ENCODE measurements at regions not wholly inside any gene's neighbourhood (a gene's known extent, or its start where the extent isn't known, plus 50 kb on each side); places are given as distances from the start of the nearest gene placed in this dataset.

DNA sequence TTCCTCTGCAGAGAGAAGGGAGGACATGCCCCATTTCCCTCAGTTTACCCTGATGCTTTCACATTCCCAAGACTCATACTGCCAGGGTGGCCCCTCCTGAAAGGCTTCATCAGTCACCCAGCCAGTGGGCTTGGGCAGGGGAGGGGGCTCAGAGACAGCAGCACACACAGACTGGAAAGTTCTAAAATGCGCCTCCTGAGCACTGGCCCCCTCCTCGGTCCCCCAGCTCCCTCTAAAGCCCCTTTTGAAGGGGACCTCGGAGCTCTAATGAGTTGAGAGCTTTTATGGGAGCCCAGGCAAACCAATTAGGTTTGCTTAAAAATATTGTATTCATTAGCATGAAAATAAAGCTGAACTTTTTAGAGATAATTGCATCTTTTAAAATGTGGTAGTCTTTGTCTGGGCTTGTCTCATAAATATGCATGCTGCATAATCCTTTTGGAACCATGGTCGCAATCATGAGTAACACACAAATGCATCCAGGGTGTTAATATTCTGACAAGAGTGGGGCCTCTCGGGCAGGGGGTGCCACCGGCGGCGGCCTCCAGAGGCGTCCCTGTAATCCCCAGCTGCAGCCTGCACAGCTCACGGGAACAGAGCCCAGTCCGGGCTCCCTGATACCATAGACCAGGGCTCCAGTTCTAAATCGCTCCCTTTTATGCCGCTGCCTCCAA, 78.5 kb downstream of the RPLP1 start:
- no peak for DNase-seq

DNA sequence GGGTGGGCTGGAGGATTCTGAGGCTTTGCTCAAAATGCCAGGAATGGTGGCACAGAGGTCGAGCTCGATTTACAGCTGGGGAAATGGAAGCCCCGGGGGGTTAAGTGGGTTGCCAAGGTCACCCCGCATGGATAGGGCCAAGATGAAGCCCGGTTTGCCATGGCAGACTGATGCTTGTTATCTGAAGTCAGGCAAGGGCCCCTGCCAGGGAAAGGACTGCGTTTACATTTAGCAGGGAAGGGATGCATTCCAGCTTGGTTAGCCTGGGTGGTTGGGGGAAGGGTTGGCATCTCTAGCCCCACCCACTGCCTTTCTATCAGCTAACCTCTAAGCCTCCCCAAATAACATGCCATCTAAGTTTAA, 79.0 kb downstream of the RPLP1 start:
- DNase-seq, result no peak

DNA sequence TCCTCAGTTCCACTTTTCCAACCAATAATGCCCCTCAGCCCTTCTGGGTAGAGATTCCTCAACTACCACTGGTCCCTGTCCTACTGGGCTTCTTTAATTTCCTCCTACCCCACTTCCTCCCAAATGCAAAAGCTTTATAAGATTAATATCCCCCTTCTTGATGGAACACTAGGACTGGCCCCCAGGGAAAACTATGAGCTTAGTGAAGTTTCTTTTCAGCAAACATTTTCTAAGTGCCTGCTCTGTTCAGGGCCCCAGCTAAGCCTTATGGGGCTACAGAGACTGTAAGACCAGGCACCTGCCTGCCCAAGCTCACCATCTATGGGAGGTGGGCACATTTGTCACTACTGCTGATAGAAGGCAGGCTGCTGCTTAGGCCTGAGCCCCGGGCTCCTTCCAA, 79.4 kb downstream of the RPLP1 start:
- no peak for DNase-seq

DNA sequence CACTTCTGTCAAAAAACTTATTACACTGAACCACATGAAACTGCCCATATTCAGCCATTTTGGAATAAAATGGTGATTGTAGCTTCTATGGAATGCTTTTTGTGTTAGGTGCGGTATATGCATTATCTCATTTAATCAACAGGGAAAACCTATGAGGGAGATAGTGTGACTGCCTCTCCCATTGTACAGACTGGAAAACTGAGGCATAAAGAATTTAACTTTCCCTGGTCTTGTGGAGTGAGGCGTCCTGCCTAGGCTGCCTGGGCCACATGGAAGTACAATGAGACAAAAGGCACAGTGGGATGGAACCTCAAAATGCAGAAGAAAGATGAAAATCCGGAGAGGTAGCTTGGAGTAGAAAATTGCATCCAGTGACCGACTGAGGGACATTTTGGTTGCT, 80.2 kb downstream of the RPLP1 start:
- DNase-seq, result no peak

DNA sequence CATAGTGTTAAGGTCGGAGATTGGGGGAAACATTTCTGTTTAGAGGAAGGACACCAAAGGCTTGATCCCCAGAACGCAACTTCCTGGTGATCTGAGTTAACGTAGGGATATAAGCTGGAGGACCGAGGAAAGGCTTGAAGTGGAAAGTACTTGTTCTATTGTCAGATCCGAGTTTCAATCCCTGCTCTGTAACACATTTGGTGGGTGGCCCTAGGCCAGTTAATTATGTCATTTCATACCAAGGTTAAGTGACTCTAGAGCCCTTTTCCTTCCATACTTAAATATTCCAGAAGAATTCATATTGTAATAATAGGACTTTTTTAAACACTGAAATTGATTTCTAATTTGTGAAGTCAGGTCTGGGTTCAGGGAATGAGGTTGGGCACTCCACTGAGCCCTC, 80.9 kb downstream of the RPLP1 start:
- DNase-seq, result no peak

DNA sequence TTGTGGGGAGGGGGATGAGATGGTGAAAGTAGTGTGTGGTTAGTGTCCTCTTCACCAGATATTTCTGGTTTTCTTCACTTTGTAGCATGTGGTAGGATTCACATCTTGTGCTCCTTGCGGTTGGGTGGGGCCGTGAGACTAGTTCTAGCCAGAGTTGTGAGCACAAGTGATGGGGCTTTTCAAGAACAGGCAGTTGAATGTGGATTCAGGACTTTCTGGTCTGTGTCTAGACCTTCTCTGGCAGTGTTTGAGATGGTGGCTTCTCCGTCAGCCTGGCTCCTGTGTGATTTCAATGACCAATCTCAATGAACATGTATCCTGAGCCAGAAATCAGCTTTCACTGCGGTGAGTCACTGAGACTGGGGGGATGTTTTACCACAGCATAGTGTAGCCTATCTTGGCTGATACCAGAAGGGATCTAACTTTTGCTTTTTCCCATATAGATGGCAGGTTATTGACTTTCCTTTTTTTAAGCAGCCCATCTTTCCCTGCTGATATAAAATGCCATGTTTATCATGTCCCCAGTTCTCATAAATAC, 82.6 kb downstream of the RPLP1 start:
- DNase-seq, result no peak

DNA sequence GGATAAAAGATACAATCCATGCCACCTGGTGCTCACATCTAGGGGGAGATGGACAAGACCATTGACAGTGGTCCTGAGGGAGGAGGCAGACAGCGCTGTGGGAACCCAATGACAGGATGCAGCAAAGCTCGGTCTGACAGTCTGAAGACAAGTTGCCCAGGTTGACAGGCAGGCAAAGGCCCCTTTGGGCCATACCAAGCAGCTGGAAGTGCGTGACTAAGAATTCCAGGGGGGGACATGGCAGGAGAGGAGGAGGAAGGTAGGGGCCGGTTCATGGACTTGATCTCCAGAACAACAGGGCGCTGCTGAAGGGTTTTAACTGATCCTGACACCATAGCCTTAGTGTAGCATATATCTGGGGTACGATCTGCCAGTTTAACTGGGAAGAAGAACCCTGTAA, 83.4 kb downstream of the RPLP1 start:
- DNase-seq, result no peak

DNA sequence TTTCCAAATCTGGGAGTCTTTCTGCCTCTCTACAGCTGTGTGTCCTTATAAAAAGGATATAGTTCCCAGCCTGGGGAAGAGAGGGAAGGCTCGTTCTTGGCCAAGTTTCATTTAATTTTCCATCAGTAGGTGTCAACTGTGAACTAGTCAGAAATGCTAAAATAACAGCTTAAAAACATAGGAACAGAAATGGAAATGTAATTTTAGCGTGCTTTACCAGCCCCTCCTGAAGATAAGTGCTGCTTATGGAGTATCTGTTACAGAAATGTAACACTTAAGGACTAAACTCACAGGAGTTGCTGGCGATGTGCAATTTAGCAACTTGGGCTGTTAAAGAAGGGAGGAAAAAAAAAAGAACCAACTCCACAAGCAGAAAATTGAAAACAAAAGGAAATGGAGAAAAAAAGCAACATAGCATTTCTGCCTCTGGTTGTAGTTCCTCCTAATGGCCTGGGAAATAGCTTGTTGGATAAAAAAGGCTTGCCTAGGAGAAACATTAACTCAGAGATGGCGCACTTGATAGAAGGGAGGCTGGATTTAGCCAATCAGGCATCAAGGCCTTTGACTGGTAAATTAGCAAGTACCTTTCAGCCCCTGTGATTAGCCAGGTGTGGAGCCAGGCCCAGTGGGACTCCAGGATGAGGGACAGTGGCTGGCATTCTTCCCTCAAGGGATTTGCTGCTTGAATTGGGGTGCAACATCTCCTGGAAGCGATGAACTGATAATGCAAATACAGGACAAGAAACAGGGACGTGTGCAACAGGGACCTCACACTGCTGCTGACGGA, 84.3 kb downstream of the RPLP1 start:
- no peak for DNase-seq

DNA sequence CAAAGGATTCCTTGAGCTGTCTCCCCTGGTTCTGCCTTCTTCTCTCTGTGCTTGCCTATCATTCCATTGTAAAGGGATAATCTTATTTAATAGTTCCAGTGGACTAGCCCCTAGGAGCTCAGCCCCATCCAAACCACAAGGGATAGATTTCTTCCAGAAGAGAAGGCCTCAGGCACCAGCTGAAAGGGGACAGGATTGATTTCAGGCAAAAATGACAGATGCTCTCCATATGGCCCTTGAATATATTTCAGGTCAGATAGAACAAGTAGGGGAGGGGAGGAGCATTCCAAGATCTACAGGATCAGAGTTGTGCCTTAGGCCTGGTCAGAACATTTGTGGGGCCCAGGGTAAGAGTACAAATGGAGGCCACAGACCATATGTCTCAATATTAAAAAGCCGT, 85.3 kb downstream of the RPLP1 start:
- no peak for DNase-seq

DNA sequence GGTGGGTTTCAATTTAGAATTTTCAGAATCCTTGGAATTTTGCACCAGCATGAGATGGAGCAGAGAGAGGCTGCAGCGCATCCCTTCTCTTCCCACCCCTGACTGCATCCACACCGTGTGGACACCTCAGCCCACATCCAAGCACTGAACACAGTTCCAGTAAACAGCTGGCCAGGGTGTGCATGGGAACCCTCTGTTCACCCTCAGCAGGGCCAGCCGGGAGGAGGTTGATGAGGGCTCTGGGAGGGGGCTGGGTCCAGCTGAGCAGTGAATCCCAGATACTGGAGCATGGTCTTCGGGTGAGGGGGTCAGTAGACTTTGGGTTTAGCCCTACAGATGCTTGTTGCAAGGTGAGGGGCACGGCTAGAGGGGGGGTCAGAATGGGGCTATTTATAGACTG, 85.8 kb downstream of the RPLP1 start:
- DNase-seq, result no peak

DNA sequence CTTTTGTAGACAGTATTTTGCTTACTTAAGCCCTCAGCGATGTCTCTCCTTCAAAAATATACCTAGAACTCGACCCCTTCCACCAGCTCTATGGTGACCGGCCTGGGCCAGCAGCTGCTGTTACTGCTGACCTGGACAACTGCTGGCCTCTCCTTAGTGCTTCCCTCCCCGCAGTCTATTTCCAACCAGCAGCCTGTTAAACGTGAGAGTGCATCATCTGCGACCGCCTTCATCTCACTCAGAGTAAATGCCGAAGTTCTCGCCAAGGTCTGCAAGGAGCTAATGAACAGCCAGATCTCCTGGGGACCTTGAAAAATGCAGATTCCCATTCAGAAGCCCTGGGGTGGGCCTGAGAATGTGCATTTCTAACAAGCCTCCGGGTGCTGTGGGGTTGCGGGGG, 86.7 kb downstream of the RPLP1 start:
- no peak for DNase-seq

DNA sequence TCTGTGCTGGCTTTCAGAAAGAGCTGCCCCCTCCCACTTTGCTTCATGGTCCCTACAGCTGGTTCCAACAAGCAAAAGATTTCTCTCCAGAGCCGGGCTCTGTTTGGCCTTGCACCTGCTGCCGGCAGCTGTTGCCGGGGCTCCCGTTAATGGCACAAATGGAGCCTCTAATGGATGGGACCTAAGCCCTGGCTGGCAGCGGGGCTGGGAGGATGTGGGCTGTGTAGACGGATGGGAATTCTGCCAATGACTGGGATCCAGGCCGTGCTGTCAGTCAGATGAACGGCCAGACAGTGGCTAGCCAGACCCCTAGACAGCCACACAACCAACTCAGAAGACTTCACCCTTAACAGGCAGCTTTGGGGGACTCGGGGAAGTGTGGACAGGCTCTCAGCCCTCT, 88.0 kb downstream of the RPLP1 start:
- peak; percentile 87 for DNase-seq

DNA sequence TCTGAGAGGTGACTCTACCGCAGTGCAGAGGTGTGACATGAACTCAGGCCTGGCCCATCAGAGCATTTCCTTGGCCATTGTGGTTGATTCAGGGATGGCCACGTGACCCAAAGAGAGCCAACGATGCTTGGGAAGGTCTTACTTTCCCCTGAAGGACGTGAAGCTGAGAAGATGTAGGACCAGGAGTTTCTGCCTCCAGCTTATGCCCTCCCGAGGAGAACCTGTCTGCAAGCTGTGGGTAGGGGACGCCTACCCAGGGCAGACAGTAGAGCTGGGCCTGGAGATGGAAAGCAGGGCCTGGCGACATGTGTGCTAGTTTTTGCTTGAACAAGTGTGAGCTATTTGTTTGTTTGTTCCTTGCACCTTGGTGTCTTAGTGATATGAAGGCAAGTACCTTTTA, 89.4 kb downstream of the RPLP1 start:
- no peak for DNase-seq

DNA sequence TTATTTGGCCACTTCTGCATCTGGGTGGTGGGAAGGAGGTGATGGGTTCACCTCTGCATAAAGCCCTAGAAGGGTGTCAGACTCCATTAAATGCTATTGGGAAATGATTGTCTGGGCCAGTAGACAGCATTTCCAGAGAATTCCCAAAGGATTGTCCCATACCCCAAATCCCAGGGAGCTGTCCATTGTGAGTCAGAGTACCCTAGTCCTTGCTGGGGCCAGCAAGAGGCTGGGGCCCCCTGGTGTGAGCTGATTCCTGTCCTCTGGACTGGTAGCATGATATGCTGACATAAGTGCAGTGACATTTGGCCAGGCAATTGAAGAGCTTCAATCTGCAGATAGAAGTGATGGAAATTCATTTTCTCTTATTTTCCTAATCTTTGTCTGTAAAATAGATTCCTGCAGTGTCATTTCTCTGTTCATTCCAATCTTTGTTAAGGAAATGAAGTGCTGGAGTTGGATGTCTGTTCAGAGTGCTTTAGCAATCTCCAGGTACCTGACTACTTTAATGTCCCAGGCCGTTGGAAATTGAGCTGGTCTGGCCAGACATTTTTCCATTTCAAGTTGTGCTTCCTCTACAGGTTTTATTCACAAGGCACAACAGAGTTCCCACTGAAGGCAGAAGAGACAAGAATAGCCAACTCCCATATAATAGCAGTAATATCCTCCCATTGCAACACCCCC, 91.2 kb downstream of the RPLP1 start:
- no peak for DNase-seq

DNA sequence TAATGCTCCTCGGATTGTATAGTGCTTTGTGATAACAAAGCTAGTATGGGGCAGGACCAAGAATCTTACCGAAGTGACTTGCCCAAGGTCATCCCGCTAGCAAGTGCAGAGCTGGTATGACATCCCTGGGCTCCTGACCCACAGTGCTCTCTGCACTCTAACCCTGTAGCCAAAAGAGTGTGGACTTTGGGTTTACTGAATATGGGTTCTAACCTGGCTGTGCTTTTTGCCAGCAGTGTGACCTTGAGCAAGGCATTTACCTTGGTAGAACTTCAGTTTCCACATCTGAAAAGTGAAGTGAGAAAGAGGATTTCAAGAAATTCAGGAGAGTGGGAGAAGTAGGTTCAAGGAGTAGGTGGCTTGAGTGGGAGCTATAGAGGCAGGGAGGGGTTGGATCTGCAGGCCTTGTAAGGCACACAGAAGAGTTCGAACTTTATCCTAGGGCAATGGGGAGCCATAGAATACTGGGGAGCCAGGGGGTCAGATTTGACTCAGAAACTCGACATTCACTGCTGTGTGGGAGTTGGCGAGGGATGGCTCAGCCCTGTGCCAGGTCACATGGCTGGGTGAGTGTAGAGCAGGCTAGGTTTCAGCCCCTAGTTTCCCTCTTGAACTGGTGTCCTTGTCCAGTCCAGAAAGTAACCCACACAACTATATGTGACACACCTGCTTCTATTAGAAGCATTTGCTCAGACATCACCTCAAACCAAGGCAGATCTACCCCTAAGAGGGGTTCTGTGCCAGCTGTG, 91.9 kb downstream of the RPLP1 start:
- DNase-seq, result no peak

DNA sequence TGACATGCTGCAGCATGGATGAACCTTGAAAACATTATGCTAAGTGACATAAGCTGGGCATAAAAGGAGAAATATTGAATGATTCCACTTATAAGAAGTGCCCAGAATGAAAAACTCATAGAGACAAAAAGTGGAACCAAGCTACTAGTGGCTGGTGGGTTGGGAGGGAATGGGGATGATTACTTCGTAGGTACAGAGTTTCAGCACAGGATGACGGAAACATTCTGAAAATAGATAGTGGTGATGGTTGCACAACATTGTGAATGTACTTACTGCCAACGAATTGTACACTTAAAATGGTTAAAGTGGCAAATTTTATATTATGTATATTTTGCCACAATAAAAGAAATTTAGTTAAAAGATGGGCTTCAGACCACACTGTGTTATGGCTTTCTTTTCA, 93.6 kb downstream of the RPLP1 start:
- DNase-seq, result no peak

DNA sequence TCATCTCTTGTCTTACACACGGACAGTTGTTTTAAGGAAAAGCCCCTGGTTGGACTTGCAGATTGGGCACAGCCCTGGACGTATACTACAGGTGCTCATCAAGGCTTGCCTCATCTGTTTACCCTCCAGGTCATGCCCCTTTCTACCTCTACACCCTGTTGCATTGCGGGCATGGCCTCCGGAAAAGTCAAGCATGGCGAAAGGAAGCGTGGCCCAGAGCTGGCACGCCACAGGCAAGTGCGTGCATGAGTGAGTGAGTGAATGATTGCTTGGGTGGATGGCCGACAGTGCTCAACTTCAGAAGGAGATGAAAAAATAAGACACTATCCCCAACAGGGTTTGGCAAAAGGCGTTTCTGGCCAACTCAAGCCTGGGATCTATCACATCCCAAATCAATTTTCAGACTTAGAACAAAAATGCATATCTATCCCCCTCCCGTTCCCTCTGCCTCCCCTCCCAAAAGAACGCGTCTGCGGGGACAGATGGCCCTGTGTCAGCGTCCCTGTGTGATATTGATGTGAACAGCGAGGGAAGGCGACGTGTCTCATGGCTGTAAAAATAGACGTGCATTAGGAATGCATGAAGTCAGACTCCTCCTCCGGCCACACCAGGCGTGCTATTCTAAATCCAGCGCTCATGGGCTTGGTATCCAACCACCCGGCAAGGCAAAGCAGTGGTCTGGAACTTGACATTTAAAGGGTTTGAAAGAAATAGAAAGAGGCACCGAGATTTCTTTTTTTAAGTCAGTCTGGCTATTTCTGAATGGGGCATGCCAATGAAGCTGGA, 96.0 kb downstream of the RPLP1 start:
- DNase-seq, result no peak

DNA sequence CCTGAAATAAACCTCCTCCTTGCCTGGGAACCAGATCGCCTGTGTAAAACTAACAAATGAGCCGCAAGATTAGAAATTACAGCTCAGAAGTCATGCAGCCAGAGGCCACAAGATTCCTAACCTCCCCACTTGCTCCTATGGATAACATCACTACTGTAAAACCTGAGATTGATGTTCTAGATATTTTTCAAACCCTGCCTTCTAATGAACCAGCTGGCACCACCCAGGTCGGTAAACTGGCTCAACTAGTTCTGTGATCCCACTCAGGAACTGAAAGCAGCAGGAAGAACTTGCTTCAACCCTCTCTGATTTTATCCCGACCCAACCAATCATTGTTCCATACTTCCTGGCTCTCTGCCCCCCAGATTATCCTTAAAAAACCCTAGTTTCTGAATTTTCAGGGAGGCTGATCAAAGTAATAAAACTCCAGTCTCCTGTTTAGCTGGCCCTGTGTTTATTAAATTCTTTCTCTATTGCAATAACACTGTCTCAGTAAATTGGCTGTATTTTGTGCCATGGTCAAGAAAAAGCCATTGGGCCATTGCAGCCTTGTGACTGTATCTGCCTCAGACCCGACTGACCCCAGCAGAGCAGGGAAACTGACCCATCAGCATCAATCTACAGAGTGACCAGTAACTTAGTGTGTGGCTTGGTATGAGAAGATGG, 98.9 kb downstream of the RPLP1 start:
- no peak for DNase-seq

DNA sequence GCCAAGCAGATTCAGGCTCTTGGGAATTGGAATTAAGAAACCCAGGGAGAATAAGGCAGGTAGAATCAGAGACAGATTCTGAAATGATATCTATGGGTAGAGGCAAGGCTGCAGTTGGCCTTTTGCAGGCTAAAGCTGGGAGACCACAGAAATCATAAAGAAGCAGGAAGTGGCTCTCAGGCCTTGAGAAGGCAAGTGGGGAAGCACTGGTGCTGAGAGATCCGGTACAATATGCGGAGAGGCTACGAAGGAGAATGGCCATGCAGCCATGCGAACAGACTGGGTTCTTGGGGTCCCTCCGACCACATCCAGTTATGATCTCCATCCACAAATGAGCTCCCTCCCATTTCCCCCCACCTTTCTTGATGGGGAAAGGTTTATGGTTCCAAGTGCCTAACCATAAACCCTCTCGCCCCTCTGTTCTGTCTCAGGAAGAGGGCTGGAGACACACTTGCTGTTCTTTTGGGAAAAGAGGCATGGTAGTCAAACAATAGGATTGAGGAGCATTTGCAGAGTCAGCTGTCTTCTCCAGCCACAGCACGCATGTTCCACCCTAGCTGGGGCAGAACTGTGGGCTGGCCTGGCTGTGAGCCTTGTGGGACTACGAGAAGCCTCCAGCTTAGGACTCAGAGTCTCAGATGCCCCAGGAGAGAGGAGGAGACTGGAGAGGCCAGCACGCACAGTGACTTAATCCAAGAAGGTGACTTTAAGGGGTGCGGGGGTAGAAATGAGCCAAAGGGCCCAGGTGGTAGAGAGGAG, 99.6 kb downstream of the RPLP1 start:
- no peak for DNase-seq

DNA sequence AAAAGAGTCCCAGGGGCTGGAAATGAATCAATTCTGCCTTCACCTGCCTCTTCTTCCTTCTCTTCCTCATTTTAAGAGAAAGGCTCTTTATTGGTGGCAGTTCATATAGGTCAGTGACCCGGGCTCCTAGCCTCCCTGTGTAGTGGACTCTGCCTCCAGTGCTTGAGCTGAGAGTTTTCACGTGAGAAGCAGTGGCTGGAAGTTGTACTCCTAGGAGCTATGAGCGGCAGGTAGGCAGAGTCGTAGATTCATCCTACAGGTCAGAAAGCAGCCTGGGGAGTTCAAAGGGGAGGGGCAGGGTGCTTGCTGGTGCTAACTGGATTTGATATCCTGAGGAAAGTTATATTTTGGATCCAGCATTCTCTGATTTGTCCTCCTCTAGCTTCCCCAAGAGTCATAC, 101.1 kb downstream of the RPLP1 start:
- no peak for DNase-seq

Data from SHP77 treated with DMSO at 0.1 percent for 48 hours (cell line).